ENCODE measurements at regions not wholly inside any gene's neighbourhood (a gene's known extent, or its start where the extent isn't known, plus 50 kb on each side); places are given as distances from the start of the nearest gene placed in this dataset.
"Not testable (repeated sequence)": the region's sequence is repeated elsewhere in the genome, so short reads cannot be mapped to it uniquely, and the experiment has no call there.

DNA sequence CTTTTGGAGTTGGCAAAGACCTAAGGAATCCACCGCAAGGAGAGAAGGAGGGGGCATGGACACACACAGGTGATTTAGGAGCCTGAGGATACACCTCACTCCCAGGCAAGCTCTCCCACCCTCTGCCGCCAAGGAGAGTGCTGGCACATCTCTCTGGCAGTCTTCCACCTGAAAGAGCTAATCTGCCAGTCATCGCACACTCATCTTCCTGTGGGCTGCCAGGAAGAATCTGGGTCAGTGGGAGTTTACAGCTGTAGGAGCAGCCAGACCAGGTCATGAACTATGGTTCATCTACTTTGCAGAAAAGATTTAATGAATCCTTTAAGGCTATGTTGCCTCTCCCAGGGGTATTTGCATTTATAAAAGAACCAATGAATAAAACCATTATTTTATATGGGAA, 170.6 kb upstream of the TSC22D2 start:
- 36% methylated on average over 3 of the region's 3 CpGs for WGBS
- Histone ChIP-seq H3K4me1 (peaks cover 34% of the 10 kb centered on the region), H3K4me3 (no peak overlapping the region), H3K9me3 (no peaks in the 10 kb centered on the region), H3K27me3 (no peaks in the 10 kb centered on the region), H3K27ac (no peak overlapping the region), H3K36me3 (no peaks in the 10 kb centered on the region)
- no peak for DNase-seq (ENCODE audit: low spot score in 2 of 2)
- no peak for TF ChIP-seq POLR2AphosphoS5 (IDR thresholded peaks at IDR 0.05)
- no peak for TF ChIP-seq EP300 (IDR thresholded peaks at IDR 0.05)
- no peak for TF ChIP-seq CTCF (IDR thresholded peaks at IDR 0.05)
- no peak for TF ChIP-seq POLR2A (IDR thresholded peaks at IDR 0.05)

DNA sequence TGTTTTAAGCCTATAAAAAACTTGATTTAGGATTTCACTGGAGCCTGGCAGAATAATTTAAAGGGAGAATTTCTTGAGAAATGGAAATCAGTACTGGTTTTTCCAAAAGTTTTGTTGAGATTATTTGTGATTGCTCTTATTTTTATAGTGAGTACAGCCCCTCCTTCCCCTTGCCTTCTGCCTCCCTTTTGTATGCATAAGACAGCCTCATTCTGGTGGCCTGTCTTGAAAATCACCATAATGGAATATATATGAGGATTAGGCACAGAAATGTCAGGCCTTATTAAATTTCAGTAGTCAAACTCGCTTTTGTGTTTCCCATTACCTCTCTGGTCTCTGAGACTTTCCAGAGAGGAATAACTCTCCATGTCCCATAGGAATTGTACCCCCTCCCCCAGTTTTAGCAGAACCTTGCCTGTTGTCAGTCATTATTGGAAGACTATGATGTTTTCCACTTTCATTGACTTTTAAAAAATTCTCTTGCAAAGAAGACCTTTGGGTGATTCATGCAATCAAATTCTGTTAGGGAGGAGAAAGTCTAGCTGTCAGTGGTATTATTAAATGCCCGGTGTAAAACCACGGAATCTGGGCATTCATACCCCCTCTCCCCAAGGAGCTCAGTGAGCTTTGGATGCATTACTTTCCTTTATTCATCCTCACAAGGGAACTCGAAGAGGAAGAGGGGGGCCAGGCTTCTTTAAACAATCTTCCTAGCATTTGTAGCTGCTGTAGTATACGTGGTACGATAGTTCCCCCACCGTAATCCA, 171.6 kb upstream of the TSC22D2 start:
- DNase-seq (ENCODE audit: low spot score in 2 of 2) = no peak
- Histone ChIP-seq H3K4me1 (peaks cover 34% of the 10 kb centered on the region), H3K27ac (no peak overlapping the region), H3K9me3 (no peaks in the 10 kb centered on the region), H3K4me3 (no peak overlapping the region), H3K36me3 (no peaks in the 10 kb centered on the region), H3K27me3 (no peaks in the 10 kb centered on the region)
- WGBS = 66% methylated on average over 7 of the region's 7 CpGs
- TF ChIP-seq EP300 (IDR thresholded peaks at IDR 0.05) (no peak), POLR2AphosphoS5 (IDR thresholded peaks at IDR 0.05) (no peak), POLR2A (IDR thresholded peaks at IDR 0.05) (no peak), CTCF (IDR thresholded peaks at IDR 0.05) (no peak)

DNA sequence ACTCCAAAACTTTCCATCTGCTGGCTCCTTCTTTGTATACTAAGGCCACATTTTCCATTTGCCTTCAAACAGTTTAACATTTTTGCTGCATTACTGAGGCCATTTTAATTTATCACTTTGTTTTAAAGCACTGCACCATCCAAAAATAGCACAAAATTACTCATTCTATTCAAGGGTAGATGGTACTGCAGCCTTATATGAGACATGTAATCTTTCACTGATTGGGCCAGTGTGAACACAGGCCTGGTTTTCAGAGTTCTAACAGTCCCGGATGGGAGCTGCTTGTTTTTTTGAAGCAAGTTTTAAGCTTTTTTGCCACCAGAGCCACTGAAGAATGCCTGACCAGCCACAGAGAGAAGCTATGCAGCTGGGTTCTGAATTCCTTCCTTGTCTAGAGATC, 172.3 kb upstream of the TSC22D2 start:
- Histone ChIP-seq H3K9me3 (no peaks in the 10 kb centered on the region), H3K27me3 (no peaks in the 10 kb centered on the region), H3K4me3 (no peak overlapping the region), H3K4me1 (peaks cover 34% of the 10 kb centered on the region), H3K36me3 (no peaks in the 10 kb centered on the region), H3K27ac (no peak overlapping the region)
- no peak for TF ChIP-seq EP300 (IDR thresholded peaks at IDR 0.05)
- no peak for TF ChIP-seq POLR2AphosphoS5 (IDR thresholded peaks at IDR 0.05)
- no peak for TF ChIP-seq POLR2A (IDR thresholded peaks at IDR 0.05)
- TF ChIP-seq CTCF (IDR thresholded peaks at IDR 0.05) = no peak
- WGBS = 46% methylated on average over 1 of the region's 1 CpG
- DNase-seq (ENCODE audit: low spot score in 2 of 2) = no peak

GRCh38 chr3:150232992-150233451, 175.1 kb upstream of the TSC22D2 start:
- H3K27me3 ChIP-seq = no peaks in the 10 kb centered on the region
- no peak overlapping the region for H3K4me3 ChIP-seq
- WGBS = 24% methylated on average over 4 of the region's 4 CpGs
- no peaks in the 10 kb centered on the region for H3K36me3 ChIP-seq
- H3K4me1 ChIP-seq = peaks cover 23% of the 10 kb centered on the region
- TF ChIP-seq POLR2AphosphoS5 (IDR thresholded peaks at IDR 0.05) (no peak), EP300 (IDR thresholded peaks at IDR 0.05) (no peak), POLR2A (IDR thresholded peaks at IDR 0.05) (no peak), CTCF (IDR thresholded peaks at IDR 0.05) (no peak)
- DNase-seq (ENCODE audit: low spot score in 2 of 2) = no peak
- peak overlapping the region; percentile 18 for H3K27ac ChIP-seq
- H3K9me3 ChIP-seq = no peaks in the 10 kb centered on the region

DNA sequence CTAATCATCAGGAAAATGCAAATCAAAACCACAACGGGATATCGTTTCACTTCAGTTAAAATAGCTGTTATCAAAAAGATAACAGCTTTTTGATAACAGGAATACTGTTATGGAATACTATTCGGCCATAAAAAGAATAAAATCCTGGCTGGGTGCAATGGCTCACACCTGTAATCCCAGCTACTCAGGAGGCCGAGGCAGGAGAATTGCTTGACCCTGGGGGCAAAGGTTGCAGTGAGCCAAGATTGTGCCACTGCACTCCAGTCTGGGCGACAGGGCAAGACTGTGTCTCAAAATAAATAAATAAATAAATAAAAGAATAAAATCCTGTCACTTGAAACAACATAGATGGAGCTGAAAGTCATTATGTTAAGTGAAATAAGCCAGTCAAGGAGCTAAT, 178.1 kb upstream of the TSC22D2 start:
- H3K4me1 ChIP-seq = peaks cover 9% of the 10 kb centered on the region
- H3K27me3 ChIP-seq = no peaks in the 10 kb centered on the region
- no peak for DNase-seq (ENCODE audit: low spot score in 2 of 2)
- H3K27ac ChIP-seq = no peak overlapping the region
- H3K36me3 ChIP-seq = no peaks in the 10 kb centered on the region
- TF ChIP-seq POLR2A (IDR thresholded peaks at IDR 0.05) (no peak), CTCF (IDR thresholded peaks at IDR 0.05) (no peak), POLR2AphosphoS5 (IDR thresholded peaks at IDR 0.05) (no peak), EP300 (IDR thresholded peaks at IDR 0.05) (no peak)
- no peak overlapping the region for H3K4me3 ChIP-seq
- no peaks in the 10 kb centered on the region for H3K9me3 ChIP-seq
- 89% methylated on average over 5 of the region's 5 CpGs for WGBS

DNA sequence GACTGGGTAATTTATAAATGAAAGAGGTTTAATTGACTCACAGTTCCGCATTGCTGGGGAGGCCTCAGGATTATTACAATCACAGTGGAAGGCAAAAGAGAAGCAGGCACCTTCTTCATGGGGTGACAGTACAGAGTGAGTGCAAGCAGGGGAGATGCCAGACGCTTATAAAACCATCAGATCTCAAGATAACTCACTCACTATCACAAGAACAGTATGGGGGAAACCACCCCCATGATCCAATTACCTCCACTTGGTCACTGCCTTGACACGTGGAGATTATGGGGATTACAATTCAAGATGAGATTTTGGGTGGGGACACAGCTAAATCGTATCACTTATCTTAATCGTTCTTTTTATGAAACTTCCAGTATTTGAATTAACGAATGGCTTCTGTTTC, 179.5 kb upstream of the TSC22D2 start:
- H3K4me3 ChIP-seq; H3K27me3 ChIP-seq; H3K4me1 ChIP-seq; H3K27ac ChIP-seq; DNase-seq (ENCODE audit: low spot score in 2 of 2); H3K36me3 ChIP-seq; H3K9me3 ChIP-seq: not testable (repeated sequence)
- WGBS = 86% methylated on average over 6 of the region's 6 CpGs
